Erythroblast (primary cell): ENCODE measurements at regions not wholly inside any gene's neighbourhood (a gene's known extent, or its start where the extent isn't known, plus 50 kb on each side); places are given as distances from the start of the nearest gene placed in this dataset.

Experiments used
- GATA1 ChIP-seq: IDR thresholded peaks from 2 replicates; pipeline ENCODE4 v1.6.1; 2011; ENCODE audit warnings: low read depth, mild to moderate bottlenecking, control low read depth, low read length, moderate library complexity
- POLR2A ChIP-seq: IDR thresholded peaks from 2 replicates; pipeline ENCODE4 v1.6.1; 2011; ENCODE audit warnings: mild to moderate bottlenecking, low read length

- TF ChIP-seq POLR2A: no peak
- TF ChIP-seq GATA1: no peak
These were observed 313.9 kb downstream of the UBE3D start for GRCh38 chr6:82751718-82752117.
